Ascending aorta (tissue), 2 donors: ENCODE measurements at regions not wholly inside any gene's neighbourhood (a gene's known extent, or its start where the extent isn't known, plus 50 kb on each side); places are given as distances from the start of the nearest gene placed in this dataset.

Experiments
- DNase-seq, 2 donors: peaks; one replicate each; pipeline ENCODE4 v3.0.0-alpha.2; 2019; ENCODE audit warnings: low spot score in 2 of 2
- H3K27ac ChIP-seq, 2 donors: fragments of 200-600 bp; sonication (generic); one replicate each; pipeline ENCODE4 v1.5.1; 2016 to 2017; ENCODE audit warnings: mild to moderate bottlenecking in 1 of 2
- H3K27me3 ChIP-seq: fragments of 200-600 bp; sonication (generic); one replicate; pipeline ENCODE4 v1.5.1; 2017
- H3K36me3 ChIP-seq, 2 donors: fragments of 200-600 bp; sonication (generic); one replicate each; pipeline ENCODE4 v1.5.1; 2016
- H3K4me1 ChIP-seq, 2 donors: fragments of 200-600 bp; sonication (generic); one replicate each; pipeline ENCODE4 v1.5.1; 2016 to 2017; ENCODE audit warnings: mild to moderate bottlenecking in 1 of 2
- H3K4me3 ChIP-seq, 2 donors: fragments of 200-600 bp; sonication (generic); one replicate each; pipeline ENCODE4 v1.5.1; 2016 to 2017; ENCODE audit warnings: mild to moderate bottlenecking in 1 of 2
- H3K9me3 ChIP-seq, 2 donors: fragments of 200-600 bp; sonication (generic); one replicate each; pipeline ENCODE4 v1.5.1; 2016
- intact Hi-C: fragments of 100-400 bp; cut with DNase I; formaldehyde crosslinking; loops from one replicate; pipeline ENCODE4 v1.15.1; 2023
- TF ChIP-seq, protein P1 (sequence below), 3 experiments: fragments of 200-600 bp in 2 of 3; fragments of 450-650 bp in 1 of 3; sonication (generic) in 2 of 3; IDR thresholded peaks; one replicate each; pipeline ENCODE4 v1.5.1; 2016 to 2019; ENCODE audit warnings: antibody characterized with exemption in 3 of 3, mild to moderate bottlenecking in 1 of 3, moderate library complexity in 1 of 3

DNA sequence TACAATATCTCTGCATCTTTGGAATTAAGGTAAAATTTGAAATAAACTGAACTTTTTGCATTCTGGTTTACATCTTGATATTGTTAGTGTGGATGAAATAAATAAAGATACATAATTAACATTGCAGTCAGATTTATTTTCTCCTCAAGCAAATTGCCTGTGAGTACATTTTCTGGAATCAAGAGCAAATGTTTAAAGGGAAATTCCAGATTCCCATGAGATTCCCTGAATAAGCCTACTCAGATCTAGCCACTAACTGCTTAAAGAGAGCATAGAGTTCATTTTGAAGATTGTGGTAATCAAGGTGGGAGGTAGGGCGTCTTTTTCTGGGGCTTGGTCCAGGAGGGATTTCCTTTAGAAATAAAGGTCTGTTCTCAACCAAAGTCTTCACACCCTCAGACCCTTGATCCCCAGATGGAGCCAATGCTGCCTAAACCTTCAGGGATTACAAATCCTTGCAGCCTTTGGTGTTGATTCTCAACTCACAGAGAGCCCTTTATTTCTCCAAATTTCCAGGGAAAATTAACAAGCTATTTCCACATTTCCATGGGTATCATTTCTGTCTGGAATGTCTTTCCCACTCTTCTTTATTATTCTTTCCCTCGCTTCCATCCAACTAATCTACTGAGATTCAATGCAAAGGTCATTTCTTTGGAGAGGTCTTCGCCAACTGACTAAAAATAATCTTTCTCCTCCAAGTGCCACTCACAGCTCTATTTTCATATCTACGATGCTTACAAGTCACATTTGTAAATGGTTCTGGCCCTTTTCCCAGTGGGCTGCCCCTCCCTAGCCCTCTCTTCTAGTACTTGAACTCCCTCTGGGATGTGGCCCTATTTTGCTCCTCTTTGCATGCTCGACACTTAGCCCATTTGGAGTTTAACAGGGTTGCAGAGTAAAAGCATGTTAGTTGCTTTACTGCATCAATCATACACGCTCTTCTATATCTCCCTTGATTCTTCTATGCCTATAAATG, 79.8 kb upstream of the SPATS2L start:
- no peaks in the 10 kb centered on the region for H3K9me3 ChIP-seq
- no peak for DNase-seq
- no peaks in the 10 kb centered on the region for H3K4me1 ChIP-seq
- H3K36me3 ChIP-seq = no peaks in the 10 kb centered on the region
- TF ChIP-seq, protein P1, sequence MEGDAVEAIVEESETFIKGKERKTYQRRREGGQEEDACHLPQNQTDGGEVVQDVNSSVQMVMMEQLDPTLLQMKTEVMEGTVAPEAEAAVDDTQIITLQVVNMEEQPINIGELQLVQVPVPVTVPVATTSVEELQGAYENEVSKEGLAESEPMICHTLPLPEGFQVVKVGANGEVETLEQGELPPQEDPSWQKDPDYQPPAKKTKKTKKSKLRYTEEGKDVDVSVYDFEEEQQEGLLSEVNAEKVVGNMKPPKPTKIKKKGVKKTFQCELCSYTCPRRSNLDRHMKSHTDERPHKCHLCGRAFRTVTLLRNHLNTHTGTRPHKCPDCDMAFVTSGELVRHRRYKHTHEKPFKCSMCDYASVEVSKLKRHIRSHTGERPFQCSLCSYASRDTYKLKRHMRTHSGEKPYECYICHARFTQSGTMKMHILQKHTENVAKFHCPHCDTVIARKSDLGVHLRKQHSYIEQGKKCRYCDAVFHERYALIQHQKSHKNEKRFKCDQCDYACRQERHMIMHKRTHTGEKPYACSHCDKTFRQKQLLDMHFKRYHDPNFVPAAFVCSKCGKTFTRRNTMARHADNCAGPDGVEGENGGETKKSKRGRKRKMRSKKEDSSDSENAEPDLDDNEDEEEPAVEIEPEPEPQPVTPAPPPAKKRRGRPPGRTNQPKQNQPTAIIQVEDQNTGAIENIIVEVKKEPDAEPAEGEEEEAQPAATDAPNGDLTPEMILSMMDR (IDR thresholded peaks at IDR 0.05) = no peak
- H3K27me3 ChIP-seq = no peaks in the 10 kb centered on the region
- intact Hi-C loops = no loop called here
- no peak overlapping the region for H3K27ac ChIP-seq
- H3K4me3 ChIP-seq = no peak overlapping the region

DNA sequence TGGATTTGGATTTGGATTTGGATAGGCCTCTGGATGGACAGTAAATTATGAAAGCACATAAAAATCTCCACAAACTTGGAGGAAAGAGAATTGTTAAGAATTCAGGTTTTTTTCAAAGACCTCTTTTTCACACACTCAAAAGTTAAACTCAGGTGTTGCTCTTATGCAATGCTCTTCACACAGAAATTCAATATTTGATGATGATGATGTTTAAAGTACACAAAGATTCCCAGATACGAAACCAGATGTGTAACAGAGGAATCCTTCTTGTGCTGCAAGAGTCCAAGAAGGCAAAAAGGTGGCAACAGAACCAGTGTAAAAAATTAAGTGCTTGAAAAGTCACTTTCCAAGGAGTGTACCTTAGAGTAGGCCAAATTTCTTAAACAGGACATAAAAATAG, 75.8 kb upstream of the SPATS2L start:
- Histone ChIP-seq H3K27me3 (no peaks in the 10 kb centered on the region), H3K4me1 (no peaks in the 10 kb centered on the region), H3K9me3 (no peaks in the 10 kb centered on the region), H3K36me3 (no peaks in the 10 kb centered on the region), H3K4me3 (no peak overlapping the region), H3K27ac (no peak overlapping the region)
- TF ChIP-seq, protein P1 (IDR thresholded peaks at IDR 0.05) = no peak
- DNase-seq = no peak
- intact Hi-C loops = no loop called here

DNA sequence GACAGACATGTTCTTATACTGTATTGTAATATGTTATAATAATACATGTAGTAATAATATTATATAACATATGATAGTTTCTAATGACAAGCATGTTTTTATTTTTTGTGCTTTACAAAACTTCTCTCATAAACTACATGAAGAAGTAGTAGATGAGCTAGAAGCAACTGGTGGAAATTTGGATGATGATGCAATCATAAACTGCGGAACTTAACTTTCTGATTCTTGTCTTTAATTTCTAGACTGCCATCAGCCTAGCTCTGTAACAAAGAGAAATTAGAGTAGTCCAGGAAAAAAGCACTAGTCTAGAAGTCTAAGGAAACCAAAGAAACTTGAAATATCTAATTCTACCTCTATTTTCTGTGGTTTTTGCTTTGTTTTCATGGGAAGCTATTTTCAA, 71.0 kb upstream of the SPATS2L start:
- Histone ChIP-seq H3K9me3 (no peaks in the 10 kb centered on the region), H3K27ac (no peak overlapping the region), H3K4me1 (no peaks in the 10 kb centered on the region), H3K36me3 (no peaks in the 10 kb centered on the region), H3K27me3 (no peaks in the 10 kb centered on the region), H3K4me3 (no peak overlapping the region)
- TF ChIP-seq, protein P1 (IDR thresholded peaks at IDR 0.05) = no peak
- DNase-seq = no peak
- intact Hi-C loops = no loop called here

DNA sequence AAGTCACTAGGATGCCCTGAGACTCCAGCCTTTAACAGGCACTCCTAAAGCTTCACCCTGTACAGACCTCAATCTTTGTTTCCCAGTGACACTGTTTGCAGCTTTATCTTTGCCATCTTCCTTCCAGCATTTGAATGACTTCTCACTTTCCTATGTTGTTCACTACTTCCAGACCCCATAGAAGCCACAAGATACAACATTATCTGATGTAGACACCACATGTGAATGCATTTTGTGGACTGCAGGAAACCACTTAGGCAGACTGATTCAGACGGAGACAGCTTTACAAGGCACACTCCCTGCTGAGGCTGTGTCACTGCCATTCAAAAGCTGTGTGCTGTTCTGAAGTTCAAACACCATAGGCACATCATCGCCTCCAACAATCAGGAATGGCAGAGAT, 67.3 kb upstream of the SPATS2L start:
- H3K9me3 ChIP-seq = no peaks in the 10 kb centered on the region
- intact Hi-C loops = no loop called here
- TF ChIP-seq, protein P1 (IDR thresholded peaks at IDR 0.05) = no peak
- H3K27ac ChIP-seq = no peak overlapping the region
- H3K4me3 ChIP-seq = no peak overlapping the region
- no peaks in the 10 kb centered on the region for H3K36me3 ChIP-seq
- no peaks in the 10 kb centered on the region for H3K27me3 ChIP-seq
- DNase-seq = no peak
- H3K4me1 ChIP-seq = no peaks in the 10 kb centered on the region

DNA sequence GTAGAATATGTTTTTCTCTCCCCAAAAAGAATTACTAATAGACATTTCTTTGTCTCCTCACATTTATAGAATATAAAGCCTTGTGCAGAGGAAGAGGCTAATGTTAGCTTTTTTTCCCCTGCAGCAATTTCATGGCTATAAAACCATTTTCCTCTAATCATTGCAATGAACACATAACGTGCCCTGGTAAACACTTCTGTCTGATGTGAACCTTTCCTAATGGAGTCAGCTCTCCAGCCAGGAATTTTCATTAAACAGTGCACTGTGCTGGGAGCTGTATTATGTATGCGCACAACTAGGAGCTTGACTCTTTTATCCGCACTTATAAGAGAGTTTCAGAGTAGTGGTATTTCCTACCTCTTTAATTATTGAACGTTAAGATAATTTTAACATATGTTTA, 63.9 kb upstream of the SPATS2L start:
- Histone ChIP-seq H3K27ac (no peak overlapping the region), H3K9me3 (no peaks in the 10 kb centered on the region), H3K4me3 (no peak overlapping the region), H3K27me3 (no peaks in the 10 kb centered on the region), H3K36me3 (no peaks in the 10 kb centered on the region), H3K4me1 (no peaks in the 10 kb centered on the region)
- intact Hi-C loops = no loop called here
- TF ChIP-seq, protein P1 (IDR thresholded peaks at IDR 0.05) = no peak
- DNase-seq = no peak
